Neural progenitor cell (in vitro differentiated cells): ENCODE measurements at regions not wholly inside any gene's neighbourhood (a gene's known extent, or its start where the extent isn't known, plus 50 kb on each side); places are given as distances from the start of the nearest gene placed in this dataset.

Source experiments
- EZH2 ChIP-seq: fragments of 200-600 bp; sonication (generic); IDR thresholded peaks from 2 replicates; pipeline ENCODE4 v1.6.1; 2017; ENCODE audit warnings: antibody characterized with exemption, mild to moderate bottlenecking, moderate library complexity
- TF ChIP-seq, protein P1 (sequence below): fragments of 200-600 bp; sonication (generic); IDR thresholded peaks from 2 replicates; pipeline ENCODE4 v1.5.1; 2017; ENCODE audit warnings: antibody characterized with exemption, mild to moderate bottlenecking

- TF ChIP-seq, protein P1, sequence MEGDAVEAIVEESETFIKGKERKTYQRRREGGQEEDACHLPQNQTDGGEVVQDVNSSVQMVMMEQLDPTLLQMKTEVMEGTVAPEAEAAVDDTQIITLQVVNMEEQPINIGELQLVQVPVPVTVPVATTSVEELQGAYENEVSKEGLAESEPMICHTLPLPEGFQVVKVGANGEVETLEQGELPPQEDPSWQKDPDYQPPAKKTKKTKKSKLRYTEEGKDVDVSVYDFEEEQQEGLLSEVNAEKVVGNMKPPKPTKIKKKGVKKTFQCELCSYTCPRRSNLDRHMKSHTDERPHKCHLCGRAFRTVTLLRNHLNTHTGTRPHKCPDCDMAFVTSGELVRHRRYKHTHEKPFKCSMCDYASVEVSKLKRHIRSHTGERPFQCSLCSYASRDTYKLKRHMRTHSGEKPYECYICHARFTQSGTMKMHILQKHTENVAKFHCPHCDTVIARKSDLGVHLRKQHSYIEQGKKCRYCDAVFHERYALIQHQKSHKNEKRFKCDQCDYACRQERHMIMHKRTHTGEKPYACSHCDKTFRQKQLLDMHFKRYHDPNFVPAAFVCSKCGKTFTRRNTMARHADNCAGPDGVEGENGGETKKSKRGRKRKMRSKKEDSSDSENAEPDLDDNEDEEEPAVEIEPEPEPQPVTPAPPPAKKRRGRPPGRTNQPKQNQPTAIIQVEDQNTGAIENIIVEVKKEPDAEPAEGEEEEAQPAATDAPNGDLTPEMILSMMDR, result no peak
- no peak for TF ChIP-seq EZH2
These were observed 217.6 kb upstream of the ANKRD55 start for GRCh38 chr5:56450766-56451165.
